Heart right ventricle (tissue), 16 donors: ENCODE measurements at regions not wholly inside any gene's neighbourhood (a gene's known extent, or its start where the extent isn't known, plus 50 kb on each side); places are given as distances from the start of the nearest gene placed in this dataset.

ENCODE experiments used
- ATAC-seq, 8 donors: fragments of 200-7000 bp; cut with Tn5 transposase; one replicate each; pipeline ENCODE4 v1.9.1; 2020; ENCODE audit warnings: mild to moderate bottlenecking in 8 of 8, moderate library complexity in 8 of 8, moderate number of reproducible peaks in 1 of 8
- DNase-seq, 2 donors: peaks; one replicate each; pipeline ENCODE4 v3.0.0-alpha.2; 2020
- H3K27ac ChIP-seq, 10 donors: fragments of 200-600 bp; sonication (generic) in 2 of 10; one replicate each; pipeline versions ENCODE4 v1.5.0 to v1.8.0; 2020 to 2022; ENCODE audit warnings: mild to moderate bottlenecking in 3 of 10
- H3K27me3 ChIP-seq, 7 donors: fragments of 200-600 bp; one replicate each; pipeline ENCODE4 v1.8.0; 2021 to 2022; ENCODE audit warnings: mild to moderate bottlenecking in 2 of 7
- H3K36me3 ChIP-seq, 9 donors: fragments of 200-600 bp; sonication (generic) in 1 of 9; one replicate each; pipeline versions ENCODE4 v1.5.0 to v1.8.0; 2020 to 2022; ENCODE audit warnings: mild to moderate bottlenecking in 2 of 9
- H3K4me1 ChIP-seq, 9 donors: fragments of 200-600 bp; sonication (generic) in 1 of 9; one replicate each; pipeline versions ENCODE4 v1.5.0 to v1.8.0; 2020 to 2022; ENCODE audit warnings: mild to moderate bottlenecking in 4 of 9
- H3K4me3 ChIP-seq, 10 donors: fragments of 200-600 bp; sonication (generic) in 2 of 10; one replicate each; pipeline versions ENCODE4 v1.5.0 to v1.8.0; 2020 to 2022; ENCODE audit warnings: mild to moderate bottlenecking in 7 of 10, moderate library complexity in 2 of 10
- H3K9me3 ChIP-seq, 11 donors: fragments of 200-600 bp in 10 of 11; sonication (generic) in 2 of 11; one replicate each; pipeline versions ENCODE4 v1.5.0 to v1.8.0; 2013 to 2022; ENCODE audit warnings: mild to moderate bottlenecking in 2 of 11, control low read depth in 1 of 11, moderate library complexity in 1 of 11
- WGBS, 2 donors: extraction: QIAGEN DNeasy Blood & Tissue Kit; methylation state at CpG; one replicate each; pipeline ENCODE4 v1.1.7; 2013; ENCODE audit warnings: inconsistent platforms in 1 of 2; 5-methylcytosine and 5-hydroxymethylcytosine counted together
- intact Hi-C, 10 donors: fragments of 100-400 bp; cut with DNase I; formaldehyde crosslinking; loops; one replicate each; pipeline versions ENCODE4 v1.11.1 to v1.14.2; 2022
- TF ChIP-seq, protein P1 (sequence below), 9 donors: fragments of 200-600 bp; sonication (generic) in 2 of 9; IDR thresholded peaks; one replicate each; pipeline versions ENCODE4 v1.5.0 to v1.8.0; 2021 to 2022; ENCODE audit warnings: antibody characterized with exemption in 9 of 9, mild to moderate bottlenecking in 5 of 9, moderate library complexity in 1 of 9
- donor health status: Arrhythmogenic right ventricular cardiomyopathy.
- donor health status: ischemic (EF 13 %, LVEDD 7.1; RV severe dilation, severe dysfunction).
- donor health status: healthy with polysubstance abuse.
- donor health status: DM: no; HTN: yes; CAD: no.
- donor health status: DM: no; HTN: no; CAD: no.
- donor health status: ischemic (EF 25% LVEDD 6.9; RV normal size, moderate dysfunction).
- donor health status: ischemic (EF 25% LVEDD 5.7; RV mildly dilated, moderate dysfunction).
- donor health status: healthy.
- donor health status: DM: yes; HTN: yes; CAD: no.
- donor health status: Ischemic cardiomyopathy.
- donor health status: ischemic (EF 35%, LVEDD 5.7; RV mildly dilated, moderate dysfunction).
- donor health status: nonischemic (EF 11% LVEDD 7.7; RV severe dilation, severe dysfunction).
- donor health status: DM: yes; HTN: yes; CAD: no.
- donor health status: PGD.
- donor health status: ischemic (EF 29% LVEDD 5.4; RV normal size, mild dysfunction).
- donor health status: nonischemic (EF 23%, LVEDD 6.1; RV moderate dilation, normal function).

DNA sequence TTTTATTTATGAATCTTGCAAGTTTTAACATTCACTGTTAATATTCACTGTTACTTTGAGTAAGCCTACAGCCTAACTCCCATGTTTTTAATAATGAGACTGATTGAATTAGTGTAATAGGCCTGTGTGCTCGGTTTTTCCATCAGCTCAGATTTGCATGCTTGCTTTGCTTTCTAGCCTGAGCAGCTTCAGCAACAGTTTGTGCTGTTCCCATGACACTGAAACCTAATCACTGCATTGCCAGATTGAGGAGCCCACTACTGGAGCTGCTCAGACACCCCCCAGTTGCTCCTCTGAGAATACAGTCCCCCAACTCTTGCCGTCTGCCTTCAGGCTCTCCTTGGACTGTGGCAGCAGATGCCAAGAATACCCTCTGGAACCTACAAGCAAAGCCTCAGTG, 695.4 kb downstream of the BRINP3 start:
- DNase-seq, result no peak
- ATAC-seq, result no peak
- Histone ChIP-seq H3K4me3 (no peak overlapping the region), H3K36me3 (no peaks in the 10 kb centered on the region), H3K27me3 (no peaks in the 10 kb centered on the region), H3K27ac (no peak overlapping the region), H3K9me3 (peaks cover 0 to 8% (median 0%) of the 10 kb centered on the region in 11 donors), H3K4me1 (no peaks in the 10 kb centered on the region)
- intact Hi-C loops, result no loop called here
- TF ChIP-seq, protein P1, sequence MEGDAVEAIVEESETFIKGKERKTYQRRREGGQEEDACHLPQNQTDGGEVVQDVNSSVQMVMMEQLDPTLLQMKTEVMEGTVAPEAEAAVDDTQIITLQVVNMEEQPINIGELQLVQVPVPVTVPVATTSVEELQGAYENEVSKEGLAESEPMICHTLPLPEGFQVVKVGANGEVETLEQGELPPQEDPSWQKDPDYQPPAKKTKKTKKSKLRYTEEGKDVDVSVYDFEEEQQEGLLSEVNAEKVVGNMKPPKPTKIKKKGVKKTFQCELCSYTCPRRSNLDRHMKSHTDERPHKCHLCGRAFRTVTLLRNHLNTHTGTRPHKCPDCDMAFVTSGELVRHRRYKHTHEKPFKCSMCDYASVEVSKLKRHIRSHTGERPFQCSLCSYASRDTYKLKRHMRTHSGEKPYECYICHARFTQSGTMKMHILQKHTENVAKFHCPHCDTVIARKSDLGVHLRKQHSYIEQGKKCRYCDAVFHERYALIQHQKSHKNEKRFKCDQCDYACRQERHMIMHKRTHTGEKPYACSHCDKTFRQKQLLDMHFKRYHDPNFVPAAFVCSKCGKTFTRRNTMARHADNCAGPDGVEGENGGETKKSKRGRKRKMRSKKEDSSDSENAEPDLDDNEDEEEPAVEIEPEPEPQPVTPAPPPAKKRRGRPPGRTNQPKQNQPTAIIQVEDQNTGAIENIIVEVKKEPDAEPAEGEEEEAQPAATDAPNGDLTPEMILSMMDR (IDR thresholded peaks at IDR 0.05), result no peak
- 57 to 61% methylated on average over 2 of the region's 2 CpGs for WGBS, 2 donors

DNA sequence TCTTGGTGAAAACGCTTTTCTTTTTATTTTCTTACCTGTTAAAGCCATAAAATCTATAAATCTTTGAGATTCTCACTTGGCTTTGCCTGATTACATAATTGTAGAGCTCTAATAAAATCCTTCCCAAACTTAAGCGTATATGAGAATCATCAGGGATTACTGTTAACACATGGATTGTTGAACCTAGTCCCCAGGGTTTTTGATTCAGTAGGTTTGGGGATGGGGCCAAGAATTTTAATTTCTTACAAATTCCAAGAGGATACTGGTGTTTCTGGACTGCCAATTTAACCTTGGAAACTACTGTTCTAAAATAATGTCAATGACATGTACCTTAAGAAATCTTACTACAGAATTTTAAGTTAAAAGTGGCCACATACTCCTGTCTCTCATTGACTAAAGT, 694.2 kb downstream of the BRINP3 start:
- Histone ChIP-seq H3K4me3 (no peak overlapping the region), H3K4me1 (no peaks in the 10 kb centered on the region), H3K27ac (no peak overlapping the region), H3K36me3 (no peaks in the 10 kb centered on the region), H3K9me3 (peaks cover 0 to 8% (median 0%) of the 10 kb centered on the region in 11 donors), H3K27me3 (no peaks in the 10 kb centered on the region)
- intact Hi-C loops, result no loop called here
- WGBS, 2 donors, result 54 to 62% methylated on average over 2 of the region's 2 CpGs
- ATAC-seq (no peak), DNase-seq (no peak)
- TF ChIP-seq, protein P1 (IDR thresholded peaks at IDR 0.05), result no peak

DNA sequence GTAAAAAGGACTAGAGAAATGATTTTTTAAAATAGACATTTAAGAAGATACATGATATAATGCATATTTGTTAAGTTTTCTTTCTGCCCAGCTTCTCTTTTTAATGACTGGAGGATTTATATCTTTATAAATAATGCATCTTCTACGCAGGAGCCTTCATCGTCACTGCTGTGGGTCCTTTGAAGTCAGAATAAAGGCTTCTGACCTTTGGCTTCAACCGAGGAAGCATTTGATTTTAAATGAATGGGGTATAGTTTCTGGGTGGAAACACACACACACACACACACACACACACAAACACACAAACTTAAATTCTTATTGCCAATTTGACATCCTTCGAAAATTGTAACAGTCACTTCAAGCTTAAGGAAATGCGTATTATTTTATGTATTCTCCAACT, 690.9 kb downstream of the BRINP3 start:
- TF ChIP-seq, protein P1 (IDR thresholded peaks at IDR 0.05), result no peak
- ATAC-seq (no peak), DNase-seq (no peak)
- Histone ChIP-seq H3K36me3 (no peaks in the 10 kb centered on the region), H3K9me3 (peaks cover 0 to 8% (median 0%) of the 10 kb centered on the region in 11 donors), H3K27ac (no peak overlapping the region), H3K27me3 (no peaks in the 10 kb centered on the region), H3K4me1 (no peaks in the 10 kb centered on the region), H3K4me3 (no peak overlapping the region)
- intact Hi-C loops, result no loop called here
- 68 to 72% methylated on average over 5 of the region's 5 CpGs for WGBS, 2 donors

DNA sequence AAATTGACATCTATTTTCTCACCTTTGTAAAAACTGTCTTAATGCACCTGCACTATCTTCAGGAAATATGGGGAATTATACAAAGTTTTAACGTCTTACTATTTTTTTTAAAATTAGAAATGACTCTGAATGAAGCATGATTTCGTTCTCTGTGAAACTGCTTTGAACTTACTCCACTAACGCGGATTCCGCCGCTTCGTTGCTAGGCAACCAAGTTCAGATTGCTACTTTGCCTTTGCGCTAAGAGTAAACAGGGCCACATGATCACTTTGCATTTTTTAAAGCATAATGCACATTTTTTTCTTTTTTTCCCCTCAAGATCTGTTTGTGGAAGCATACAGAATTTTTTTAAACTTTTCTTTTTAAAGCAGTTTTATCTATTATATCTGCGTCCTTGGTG, 690.5 kb downstream of the BRINP3 start:
- TF ChIP-seq, protein P1 (IDR thresholded peaks at IDR 0.05), result no peak
- Histone ChIP-seq H3K27ac (no peak overlapping the region), H3K9me3 (peaks cover 0 to 8% (median 0%) of the 10 kb centered on the region in 11 donors), H3K4me3 (no peak overlapping the region), H3K4me1 (no peaks in the 10 kb centered on the region), H3K27me3 (no peaks in the 10 kb centered on the region), H3K36me3 (no peaks in the 10 kb centered on the region)
- WGBS, 2 donors, result 53 to 56% methylated on average over 9 of the region's 9 CpGs
- ATAC-seq (no peak), DNase-seq (no peak)
- intact Hi-C loops, result no loop called here
